ENCODE measurements at regions not wholly inside any gene's neighbourhood (a gene's known extent, or its start where the extent isn't known, plus 50 kb on each side); places are given as distances from the start of the nearest gene placed in this dataset.
A peak's percentile ranks its signal among the peaks of the same experiment; 100 is the strongest.
"Not testable (repeated sequence)": the region's sequence is repeated elsewhere in the genome, so short reads cannot be mapped to it uniquely, and the experiment has no call there.

- H3K27me3 ChIP-seq; ATAC-seq; H3K4me1 ChIP-seq; intact Hi-C loops (cut with DNase I); H3K36me3 ChIP-seq; H3K9me3 ChIP-seq; DNase-seq; H3K4me3 ChIP-seq; H3K27ac ChIP-seq: not testable (repeated sequence)
Measured at GRCh38 chr1:148432318-148432717, 50.8 kb downstream of the PPIAL4G start.

GRCh38 chr1:148429856-148430255 is 53.2 kb downstream of the PPIAL4G start:
- H3K27me3 ChIP-seq; intact Hi-C loops (cut with DNase I); DNase-seq; H3K36me3 ChIP-seq; H3K4me3 ChIP-seq; H3K27ac ChIP-seq; H3K9me3 ChIP-seq; ATAC-seq; H3K4me1 ChIP-seq: not testable (repeated sequence)

GRCh38 chr1:148426940-148427611 is 56.0 kb downstream of the PPIAL4G start:
- H3K4me3 ChIP-seq; H3K27me3 ChIP-seq; ATAC-seq; DNase-seq; H3K4me1 ChIP-seq; H3K9me3 ChIP-seq; H3K27ac ChIP-seq; intact Hi-C loops (cut with DNase I); H3K36me3 ChIP-seq: not testable (repeated sequence)

GRCh38 chr1:148426385-148426784 is 56.7 kb downstream of the PPIAL4G start:
- H3K27ac ChIP-seq; H3K9me3 ChIP-seq; H3K4me3 ChIP-seq; intact Hi-C loops (cut with DNase I); H3K4me1 ChIP-seq; H3K27me3 ChIP-seq; ATAC-seq; DNase-seq; H3K36me3 ChIP-seq: not testable (repeated sequence)

GRCh38 chr1:148424143-148425003 is 58.7 kb downstream of the PPIAL4G start:
- H3K27me3 ChIP-seq; H3K9me3 ChIP-seq; H3K4me1 ChIP-seq; intact Hi-C loops (cut with DNase I); DNase-seq; H3K27ac ChIP-seq; H3K4me3 ChIP-seq; H3K36me3 ChIP-seq: not testable (repeated sequence)
- peak; percentile 75 for ATAC-seq

- H3K4me3 ChIP-seq; H3K36me3 ChIP-seq; H3K4me1 ChIP-seq; H3K27me3 ChIP-seq; H3K27ac ChIP-seq; H3K9me3 ChIP-seq; intact Hi-C loops (cut with DNase I); ATAC-seq; DNase-seq: not testable (repeated sequence)
Measured at GRCh38 chr1:148422921-148423320, 60.2 kb downstream of the PPIAL4G start.

GRCh38 chr1:148417241-148417640 is 65.9 kb downstream of the PPIAL4G start:
- DNase-seq; H3K4me1 ChIP-seq; H3K27me3 ChIP-seq; H3K9me3 ChIP-seq; H3K36me3 ChIP-seq; H3K27ac ChIP-seq; H3K4me3 ChIP-seq; intact Hi-C loops (cut with DNase I); ATAC-seq: not testable (repeated sequence)

GRCh38 chr1:148413385-148413784 is 69.7 kb downstream of the PPIAL4G start:
- DNase-seq; H3K27ac ChIP-seq; H3K9me3 ChIP-seq; H3K4me1 ChIP-seq; ATAC-seq; H3K36me3 ChIP-seq; intact Hi-C loops (cut with DNase I); H3K27me3 ChIP-seq; H3K4me3 ChIP-seq: not testable (repeated sequence)

GRCh38 chr1:148404786-148405568 is 78.1 kb downstream of the PPIAL4G start:
- ATAC-seq; H3K36me3 ChIP-seq; DNase-seq; H3K4me3 ChIP-seq; H3K9me3 ChIP-seq; H3K27ac ChIP-seq; H3K4me1 ChIP-seq; intact Hi-C loops (cut with DNase I); H3K27me3 ChIP-seq: not testable (repeated sequence)

- H3K27me3 ChIP-seq; H3K36me3 ChIP-seq; H3K27ac ChIP-seq; H3K9me3 ChIP-seq; DNase-seq; H3K4me3 ChIP-seq; H3K4me1 ChIP-seq; ATAC-seq; intact Hi-C loops (cut with DNase I): not testable (repeated sequence)
Measured at GRCh38 chr1:148403925-148404324, 79.2 kb downstream of the PPIAL4G start.

GRCh38 chr1:148403085-148403456 is 80.0 kb downstream of the PPIAL4G start:
- H3K4me1 ChIP-seq; H3K9me3 ChIP-seq; H3K27me3 ChIP-seq; H3K36me3 ChIP-seq; intact Hi-C loops (cut with DNase I); H3K27ac ChIP-seq; DNase-seq; ATAC-seq: not testable (repeated sequence)
- peak overlapping the region; percentile 59 for H3K4me3 ChIP-seq

- not testable (repeated sequence) for H3K4me1 ChIP-seq
Measured at GRCh38 chr1:148402152-148403084, 80.7 kb downstream of the PPIAL4G start.

GRCh38 chr1:148397516-148397915 is 85.6 kb downstream of the PPIAL4G start:
- H3K36me3 ChIP-seq; ATAC-seq; H3K9me3 ChIP-seq; H3K27ac ChIP-seq; H3K27me3 ChIP-seq; H3K4me3 ChIP-seq; intact Hi-C loops (cut with DNase I); DNase-seq; H3K4me1 ChIP-seq: not testable (repeated sequence)

More at GRCh38 chr1:148402152-148403084, 80.7 kb downstream of the PPIAL4G start:
- H3K36me3 ChIP-seq; H3K9me3 ChIP-seq; intact Hi-C loops (cut with DNase I); H3K27me3 ChIP-seq: not testable (repeated sequence)
- Histone ChIP-seq H3K27ac (peak overlapping the region; percentile 79), H3K4me3 (peak overlapping the region; percentile 59)
- ATAC-seq (peak; percentile 98), DNase-seq (peak; percentile 94)
